Activated B cell treated with CpG ODN at 0.5 μM for 24 hours (primary cell): ENCODE measurements at regions not wholly inside any gene's neighbourhood (a gene's known extent, or its start where the extent isn't known, plus 50 kb on each side); places are given as distances from the start of the nearest gene placed in this dataset.

Experiments used
- ATAC-seq: fragments of 200-7000 bp; cut with Tn5 transposase; one replicate; pipeline ENCODE4 v1.10.0; 2021; ENCODE audit warnings: low read depth, mild to moderate bottlenecking, moderate library complexity
- CTCF ChIA-PET: fragments of 350-600 bp; sonication (Branson Sonifier 250); formaldehyde crosslinking; loops from one replicate; lab custom pipeline; 2021; ENCODE audit warnings: antibody characterized with exemption; lab: Charles Lee
- POLR2A ChIA-PET: fragments of 350-600 bp; sonication (Branson Sonifier 250); formaldehyde crosslinking; loops from one replicate; lab custom pipeline; 2021; ENCODE audit warnings: antibody characterized with exemption; lab: Charles Lee
- DNase-seq: peaks from one replicate; pipeline ENCODE4 v3.0.0; 2022
- H3K27ac Mint-ChIP-seq: one replicate; pipeline ENCODE4 v1.8.0; 2020; ENCODE audit warnings: mixed read lengths
- H3K27me3 Mint-ChIP-seq: one replicate; pipeline ENCODE4 v1.8.0; 2021; ENCODE audit warnings: mixed read lengths
- H3K36me3 Mint-ChIP-seq: one replicate; pipeline ENCODE4 v1.8.0; 2021; ENCODE audit warnings: low read depth, mixed read lengths
- H3K4me1 Mint-ChIP-seq: one replicate; pipeline ENCODE4 v1.8.0; 2021; ENCODE audit warnings: mixed read lengths
- H3K4me3 Mint-ChIP-seq: one replicate; pipeline ENCODE4 v1.8.0; 2020; ENCODE audit warnings: mild to moderate bottlenecking, mixed read lengths
- H3K9me3 Mint-ChIP-seq: one replicate; pipeline ENCODE4 v1.8.0; 2020; ENCODE audit warnings: mixed read lengths
- CTCF ChIP-seq: fragments of 200-600 bp; IDR thresholded peaks from one replicate; pipeline ENCODE4 v1.8.0; 2022; ENCODE audit warnings: antibody characterized with exemption, mild to moderate bottlenecking
- intact Hi-C: fragments of 100-400 bp; cut with micrococcal nuclease; formaldehyde crosslinking; loops from one replicate; pipeline ENCODE4 v1.15.1; 2024

GRCh38 chr4:24104158-24104565, 214.3 kb upstream of the PPARGC1A start:
- ChIA-PET CTCF (no interaction called here), POLR2A (no interaction called here)
- H3K4me3 Mint-ChIP-seq, result no peak overlapping the region
- no peak for TF ChIP-seq CTCF
- intact Hi-C loops, result no loop called here
- ATAC-seq (no peak), DNase-seq (no peak)
- no peak overlapping the region for H3K27ac Mint-ChIP-seq
- H3K9me3 Mint-ChIP-seq, result no peaks in the 10 kb centered on the region
- H3K36me3 Mint-ChIP-seq, result no peaks in the 10 kb centered on the region
- no peaks in the 10 kb centered on the region for H3K4me1 Mint-ChIP-seq
- H3K27me3 Mint-ChIP-seq, result no peaks in the 10 kb centered on the region

- H3K9me3 Mint-ChIP-seq, result no peaks in the 10 kb centered on the region
- no peak for DNase-seq
- no peak for TF ChIP-seq CTCF
- ChIA-PET POLR2A (no interaction called here), CTCF (no interaction called here)
- no peaks in the 10 kb centered on the region for H3K4me1 Mint-ChIP-seq
- intact Hi-C loops, result no loop called here
- H3K36me3 Mint-ChIP-seq, result no peaks in the 10 kb centered on the region
- H3K4me3 Mint-ChIP-seq, result no peak overlapping the region
- H3K27me3 Mint-ChIP-seq, result no peaks in the 10 kb centered on the region
- no peak overlapping the region for H3K27ac Mint-ChIP-seq
- no peak for ATAC-seq
These were observed 213.7 kb upstream of the PPARGC1A start for GRCh38 chr4:24103434-24104157.

- H3K4me3 Mint-ChIP-seq, result no peak overlapping the region
- ChIA-PET POLR2A (no interaction called here), CTCF (no interaction called here)
- no peak for TF ChIP-seq CTCF
- ATAC-seq, result no peak
- no peak overlapping the region for H3K27ac Mint-ChIP-seq
- H3K9me3 Mint-ChIP-seq, result no peaks in the 10 kb centered on the region
- H3K36me3 Mint-ChIP-seq, result no peaks in the 10 kb centered on the region
- H3K4me1 Mint-ChIP-seq, result no peaks in the 10 kb centered on the region
- no peaks in the 10 kb centered on the region for H3K27me3 Mint-ChIP-seq
- DNase-seq, result no peak
- intact Hi-C loops, result no loop called here
These were observed 212.8 kb upstream of the PPARGC1A start for GRCh38 chr4:24102621-24103020.

- CTCF ChIA-PET, result no interaction called here
- peaks cover 10% of the 10 kb centered on the region for H3K9me3 Mint-ChIP-seq
- DNase-seq (no peak), ATAC-seq (no peak)
- H3K4me3 Mint-ChIP-seq, result no peak overlapping the region
- POLR2A ChIA-PET, result no interaction called here
- H3K4me1 Mint-ChIP-seq, result no peaks in the 10 kb centered on the region
- H3K36me3 Mint-ChIP-seq, result no peaks in the 10 kb centered on the region
- intact Hi-C loops, result no loop called here
- no peaks in the 10 kb centered on the region for H3K27me3 Mint-ChIP-seq
- no peak overlapping the region for H3K27ac Mint-ChIP-seq
- no peak for TF ChIP-seq CTCF
These were observed 206.8 kb upstream of the PPARGC1A start for GRCh38 chr4:24096603-24097002.

GRCh38 chr4:24094726-24095125, 204.9 kb upstream of the PPARGC1A start:
- no peak for TF ChIP-seq CTCF
- no peaks in the 10 kb centered on the region for H3K27me3 Mint-ChIP-seq
- H3K9me3 Mint-ChIP-seq, result peaks cover 10% of the 10 kb centered on the region
- ChIA-PET POLR2A (no interaction called here), CTCF (no interaction called here)
- H3K4me3 Mint-ChIP-seq, result no peak overlapping the region
- ATAC-seq (no peak), DNase-seq (no peak)
- H3K27ac Mint-ChIP-seq, result no peak overlapping the region
- no peaks in the 10 kb centered on the region for H3K4me1 Mint-ChIP-seq
- no peaks in the 10 kb centered on the region for H3K36me3 Mint-ChIP-seq
- intact Hi-C loops, result no loop called here
